Endodermal cell (in vitro differentiated cells): ENCODE measurements at regions not wholly inside any gene's neighbourhood (a gene's known extent, or its start where the extent isn't known, plus 50 kb on each side); places are given as distances from the start of the nearest gene placed in this dataset.

Experiments
- DNase-seq: peaks from one replicate; pipeline ENCODE4 v3.0.0-alpha.2; 2017
- H3K27ac ChIP-seq: 2 replicates; pipeline ENCODE4 v1.5.1; 2013; ENCODE audit warnings: mild to moderate bottlenecking, low read depth, low read length, moderate library complexity
- H3K27me3 ChIP-seq: 2 replicates; pipeline ENCODE4 v1.6.1; 2013; ENCODE audit warnings: mild to moderate bottlenecking, low read length, moderate library complexity; ENCODE audit not compliant: insufficient read depth, control insufficient read depth, poor library complexity, severe bottlenecking
- H3K36me3 ChIP-seq: 2 replicates; pipeline ENCODE4 v1.7.0; 2013; ENCODE audit warnings: mild to moderate bottlenecking, low read length, moderate library complexity; ENCODE audit not compliant: control insufficient read depth, insufficient read depth
- H3K4me1 ChIP-seq: one replicate; pipeline ENCODE4 v1.7.0; 2013; ENCODE audit warnings: low read length; ENCODE audit not compliant: control insufficient read depth, insufficient read depth
- H3K4me3 ChIP-seq: 2 replicates; pipeline ENCODE4 v1.5.1; 2013; ENCODE audit warnings: mild to moderate bottlenecking, low read length, moderate library complexity
- H3K9ac ChIP-seq: 2 replicates; pipeline ENCODE4 v1.6.1; 2013; ENCODE audit warnings: mild to moderate bottlenecking, low read length, moderate library complexity; ENCODE audit not compliant: poor library complexity, severe bottlenecking; ENCODE audit errors: extremely low read depth
- H3K9me3 ChIP-seq: 2 replicates; pipeline ENCODE4 v1.6.1; 2013; ENCODE audit warnings: mild to moderate bottlenecking, low read length, moderate library complexity; ENCODE audit not compliant: control insufficient read depth
- H3K27ac Mint-ChIP-seq: 2 replicates; pipeline ENCODE4 v1.8.0; 2020; ENCODE audit warnings: mixed read lengths
- H3K27me3 Mint-ChIP-seq: 2 replicates; pipeline ENCODE4 v1.8.0; 2021; ENCODE audit warnings: mild to moderate bottlenecking, mixed read lengths; ENCODE audit not compliant: insufficient read depth
- H3K36me3 Mint-ChIP-seq: 2 replicates; pipeline ENCODE4 v1.8.0; 2020; ENCODE audit warnings: low read depth, mixed read lengths
- H3K4me1 Mint-ChIP-seq: 2 replicates; pipeline ENCODE4 v1.8.0; 2020; ENCODE audit warnings: mixed read lengths
- H3K4me3 Mint-ChIP-seq: 2 replicates; pipeline ENCODE4 v1.8.0; 2020; ENCODE audit warnings: mild to moderate bottlenecking, moderate library complexity, mixed read lengths
- H3K9me3 Mint-ChIP-seq: 2 replicates; pipeline ENCODE4 v1.8.0; 2020; ENCODE audit warnings: mild to moderate bottlenecking, mixed read lengths
- CTCF ChIP-seq: fragments of 200-600 bp; sonication (generic); conservative IDR thresholded peaks from 2 replicates; pipeline ENCODE4 v1.5.0; 2021; ENCODE audit warnings: antibody characterized with exemption, mild to moderate bottlenecking
- whole genome bisulfite sequencing, 2 experiments: methylation state at CpG; one replicate each; pipeline versions ENCODE4 v1.1.5 to v1.1.7; 2013; ENCODE audit warnings: missing lambda C conversion rate in 2 of 2, mixed read lengths in 1 of 2; ENCODE audit not compliant: insufficient coverage in 1 of 2, insufficient read length in 1 of 2; 5-methylcytosine and 5-hydroxymethylcytosine counted together

- no peaks in the 10 kb centered on the region for H3K4me1 ChIP-seq
- Mint-ChIP-seq H3K4me1 (peaks cover 12% of the 10 kb centered on the region), H3K9me3 (no peaks in the 10 kb centered on the region), H3K36me3 (no peaks in the 10 kb centered on the region), H3K27ac (no peak overlapping the region), H3K27me3 (peaks cover 10% of the 10 kb centered on the region), H3K4me3 (no peak overlapping the region)
- DNase-seq: no peak
- 73 to 93% methylated on average over 2 to 3 of the region's 3 CpGs for WGBS, 2 experiments
- no peaks in the 10 kb centered on the region for H3K27me3 ChIP-seq
- H3K36me3 ChIP-seq: no peaks in the 10 kb centered on the region
- no peaks in the 10 kb centered on the region for H3K9me3 ChIP-seq
- no peak overlapping the region for H3K4me3 ChIP-seq
- H3K9ac ChIP-seq: no peak overlapping the region
- H3K27ac ChIP-seq: no peak overlapping the region
- TF ChIP-seq CTCF: peak; percentile 74
These were observed 292.7 kb upstream of the G2E3 start for GRCh38 chr14:30266290-30266689.

DNA sequence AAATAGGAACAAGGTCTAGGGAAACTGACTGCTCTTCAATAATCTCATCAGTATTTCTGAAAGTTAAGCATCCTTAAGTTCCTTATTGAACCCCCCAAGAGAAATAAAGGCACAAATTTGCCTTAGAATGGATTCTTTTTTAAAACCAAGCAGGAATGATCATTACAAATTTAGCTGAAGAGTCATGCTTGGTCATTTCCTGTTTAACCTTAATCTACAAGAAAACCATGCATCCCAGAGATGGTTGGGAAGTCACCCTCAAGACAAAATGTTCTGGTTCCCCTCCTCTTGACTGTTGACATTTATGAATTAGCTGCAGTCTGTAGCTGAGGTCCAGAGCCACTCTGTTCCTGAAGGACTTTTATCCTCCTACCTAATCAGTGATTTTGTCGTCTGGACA is 291.8 kb upstream of the G2E3 start:
- 57 to 100% methylated on average over 1 of the region's 1 CpG for WGBS, 2 experiments
- H3K27ac ChIP-seq: no peak overlapping the region
- no peaks in the 10 kb centered on the region for H3K9me3 Mint-ChIP-seq
- no peak overlapping the region for H3K4me3 Mint-ChIP-seq
- no peak overlapping the region for H3K27ac Mint-ChIP-seq
- no peak overlapping the region for H3K4me3 ChIP-seq
- H3K4me1 Mint-ChIP-seq: peaks cover 4% of the 10 kb centered on the region
- peaks cover 10% of the 10 kb centered on the region for H3K27me3 Mint-ChIP-seq
- H3K36me3 ChIP-seq: no peaks in the 10 kb centered on the region
- no peak overlapping the region for H3K9ac ChIP-seq
- no peaks in the 10 kb centered on the region for H3K9me3 ChIP-seq
- DNase-seq: no peak
- H3K4me1 ChIP-seq: no peaks in the 10 kb centered on the region
- no peak for TF ChIP-seq CTCF
- H3K27me3 ChIP-seq: no peaks in the 10 kb centered on the region
- no peaks in the 10 kb centered on the region for H3K36me3 Mint-ChIP-seq

GRCh38 chr14:30270200-30271161 is 288.5 kb upstream of the G2E3 start:
- H3K36me3 ChIP-seq: no peaks in the 10 kb centered on the region

More at GRCh38 chr14:30270200-30271161, 288.5 kb upstream of the G2E3 start:
- Histone ChIP-seq H3K4me1 (no peaks in the 10 kb centered on the region), H3K27ac (no peak overlapping the region), H3K27me3 (no peaks in the 10 kb centered on the region), H3K9ac (no peak overlapping the region), H3K4me3 (peak overlapping the region; percentile 41), H3K9me3 (no peaks in the 10 kb centered on the region)
- WGBS, 2 experiments: 39 to 43% methylated on average over 18 to 29 of the region's 29 CpGs
- TF ChIP-seq CTCF: peak; percentile 97
- Mint-ChIP-seq H3K4me3 (peak overlapping the region; percentile 47), H3K27me3 (peaks cover 12% of the 10 kb centered on the region), H3K4me1 (peaks cover 4% of the 10 kb centered on the region), H3K27ac (no peak overlapping the region), H3K9me3 (no peaks in the 10 kb centered on the region), H3K36me3 (no peaks in the 10 kb centered on the region)
- peak; percentile 97 for DNase-seq
